GM19351 (cell line): ENCODE measurements at regions not wholly inside any gene's neighbourhood (a gene's known extent, or its start where the extent isn't known, plus 50 kb on each side); places are given as distances from the start of the nearest gene placed in this dataset.
A peak's percentile ranks its signal among the peaks of the same experiment; 100 is the strongest.

Experiments used
- ATAC-seq: cut with Tn5 transposase; IDR thresholded peaks from one replicate; pipeline ENCODE4 v1.9.1; 2021; ENCODE audit warnings: mild to moderate bottlenecking, moderate library complexity; ENCODE audit not compliant: unreplicated experiment

GRCh38 chr4:30281986-30282385 lies 438.2 kb upstream of the PCDH7 start:
- no peak for ATAC-seq

- ATAC-seq = no peak
Observed at GRCh38 chr4:30283336-30283735, 436.8 kb upstream of the PCDH7 start.

GRCh38 chr4:30294295-30294694 lies 425.9 kb upstream of the PCDH7 start:
- no peak for ATAC-seq

- ATAC-seq = no peak
Observed at GRCh38 chr4:30295652-30296051, 424.5 kb upstream of the PCDH7 start.

- no peak for ATAC-seq
Observed at GRCh38 chr4:30314001-30314400, 406.2 kb upstream of the PCDH7 start.

GRCh38 chr4:30330894-30331652 lies 389.1 kb upstream of the PCDH7 start:
- ATAC-seq = no peak

GRCh38 chr4:30341731-30342130 lies 378.4 kb upstream of the PCDH7 start:
- no peak for ATAC-seq

- ATAC-seq = no peak
Observed at GRCh38 chr4:30350288-30350687, 369.9 kb upstream of the PCDH7 start.

- ATAC-seq = no peak
Observed at GRCh38 chr4:30354605-30355004, 365.6 kb upstream of the PCDH7 start.

- ATAC-seq = no peak
Observed at GRCh38 chr4:30362436-30362835, 357.7 kb upstream of the PCDH7 start.

GRCh38 chr4:30370105-30370504 lies 350.1 kb upstream of the PCDH7 start:
- no peak for ATAC-seq

GRCh38 chr4:30380404-30380998 lies 339.7 kb upstream of the PCDH7 start:
- ATAC-seq = peak; percentile 98

GRCh38 chr4:30385650-30386049 lies 334.5 kb upstream of the PCDH7 start:
- no peak for ATAC-seq

- ATAC-seq = no peak
Observed at GRCh38 chr4:30386266-30386895, 333.8 kb upstream of the PCDH7 start.

- no peak for ATAC-seq
Observed at GRCh38 chr4:30395902-30396301, 324.3 kb upstream of the PCDH7 start.

GRCh38 chr4:30396772-30397475 lies 323.2 kb upstream of the PCDH7 start:
- no peak for ATAC-seq

- no peak for ATAC-seq
Observed at GRCh38 chr4:30399476-30399875, 320.7 kb upstream of the PCDH7 start.

- ATAC-seq = no peak
Observed at GRCh38 chr4:30402276-30402675, 317.9 kb upstream of the PCDH7 start.

- no peak for ATAC-seq
Observed at GRCh38 chr4:30413915-30414314, 306.3 kb upstream of the PCDH7 start.

GRCh38 chr4:30416547-30416946 lies 303.6 kb upstream of the PCDH7 start:
- ATAC-seq = no peak

GRCh38 chr4:30427932-30428331 lies 292.2 kb upstream of the PCDH7 start:
- ATAC-seq = no peak
